Tibial nerve (tissue), 4 donors: ENCODE measurements at regions not wholly inside any gene's neighbourhood (a gene's known extent, or its start where the extent isn't known, plus 50 kb on each side); places are given as distances from the start of the nearest gene placed in this dataset.
A peak's percentile ranks its signal among the peaks of the same experiment; 100 is the strongest.

Experiments used
- DNase-seq, 2 donors: peaks; one replicate each; pipeline ENCODE4 v3.0.0-alpha.2; 2019; ENCODE audit warnings: low spot score in 2 of 2
- H3K27ac ChIP-seq, 4 donors: fragments of 200-600 bp; sonication (generic) in 3 of 4; one replicate each; pipeline ENCODE4 v1.5.1; 2017 to 2019; ENCODE audit warnings: mild to moderate bottlenecking in 1 of 4
- H3K27me3 ChIP-seq, 2 donors: fragments of 200-600 bp; sonication (generic) in 1 of 2; one replicate each; pipeline versions ENCODE4 v1.5.1 to v1.6.0; 2017 to 2019
- H3K36me3 ChIP-seq, 3 donors: fragments of 200-600 bp; sonication (generic); one replicate each; pipeline ENCODE4 v1.5.1; 2018 to 2019
- H3K4me1 ChIP-seq, 4 donors: fragments of 200-600 bp; sonication (generic) in 3 of 4; one replicate each; pipeline ENCODE4 v1.5.1; 2017 to 2019
- H3K4me3 ChIP-seq, 4 donors: fragments of 200-600 bp; sonication (generic) in 3 of 4; one replicate each; pipeline ENCODE4 v1.5.1; 2017 to 2019; ENCODE audit warnings: mild to moderate bottlenecking in 1 of 4, moderate library complexity in 1 of 4
- H3K9me3 ChIP-seq, 4 donors: fragments of 200-600 bp; sonication (generic) in 3 of 4; one replicate each; pipeline ENCODE4 v1.5.1; 2017 to 2019
- CTCF ChIP-seq, 5 experiments: fragments of 200-600 bp in 3 of 5; fragments of 450-650 bp in 2 of 5; sonication (generic) in 3 of 5; IDR thresholded peaks; one replicate each; pipeline ENCODE4 v1.5.1; 2016 to 2019; ENCODE audit warnings: antibody characterized with exemption in 5 of 5, mild to moderate bottlenecking in 3 of 5, moderate library complexity in 2 of 5
- EP300 ChIP-seq, 2 donors: sonication (generic); formaldehyde crosslinking; IDR thresholded peaks; one replicate each; pipeline ENCODE4 v1.6.1; 2017; ENCODE audit warnings: antibody characterized with exemption in 2 of 2, mild to moderate bottlenecking in 1 of 2
- POLR2A ChIP-seq, 2 donors: fragments of 450-650 bp; IDR thresholded peaks; one replicate each; pipeline ENCODE4 v1.6.1; 2017; ENCODE audit warnings: antibody characterized with exemption in 2 of 2, mild to moderate bottlenecking in 2 of 2, moderate library complexity in 2 of 2
- WGBS, 2 donors: methylation state at CpG; one replicate each; pipeline ENCODE4 v1.1.5; 2018; 5-methylcytosine and 5-hydroxymethylcytosine counted together

GRCh38 chr18:10062302-10063300 lies 148.8 kb downstream of the VAPA start:
- Histone ChIP-seq H3K27me3 (no peaks in the 10 kb centered on the region), H3K4me3 (no peak overlapping the region), H3K27ac (peak overlapping the region in 1 of 4 donors; percentile 47), H3K36me3 (no peaks in the 10 kb centered on the region), H3K4me1 (peaks cover 0 to 51% (median 22%) of the 10 kb centered on the region in 4 donors), H3K9me3 (no peaks in the 10 kb centered on the region)
- 74 to 75% methylated on average over 8 of the region's 8 CpGs for WGBS, 2 donors
- DNase-seq = no peak
- TF ChIP-seq EP300 (IDR thresholded peaks at IDR 0.05) = no peak
- no peak for TF ChIP-seq POLR2A (IDR thresholded peaks at IDR 0.05)
- TF ChIP-seq CTCF (IDR thresholded peaks at IDR 0.05) = no peak

GRCh38 chr18:10063489-10063888 lies 149.7 kb downstream of the VAPA start:
- 94 to 96% methylated on average over 8 of the region's 8 CpGs for WGBS, 2 donors
- Histone ChIP-seq H3K36me3 (no peaks in the 10 kb centered on the region), H3K4me1 (peaks cover 0 to 49% (median 14%) of the 10 kb centered on the region in 4 donors), H3K9me3 (no peaks in the 10 kb centered on the region), H3K4me3 (no peak overlapping the region), H3K27me3 (no peaks in the 10 kb centered on the region), H3K27ac (no peak overlapping the region)
- no peak for TF ChIP-seq POLR2A (IDR thresholded peaks at IDR 0.05)
- TF ChIP-seq EP300 (IDR thresholded peaks at IDR 0.05) = no peak
- TF ChIP-seq CTCF (IDR thresholded peaks at IDR 0.05) = no peak
- no peak for DNase-seq

GRCh38 chr18:10064267-10064666 lies 150.5 kb downstream of the VAPA start:
- no peaks in the 10 kb centered on the region for H3K9me3 ChIP-seq
- WGBS, 2 donors = 86 to 96% methylated on average over 3 of the region's 3 CpGs
- TF ChIP-seq EP300 (IDR thresholded peaks at IDR 0.05) (no peak), CTCF (IDR thresholded peaks at IDR 0.05) (no peak), POLR2A (IDR thresholded peaks at IDR 0.05) (no peak)
- H3K4me3 ChIP-seq = no peak overlapping the region
- H3K27ac ChIP-seq = no peak overlapping the region
- H3K27me3 ChIP-seq = no peaks in the 10 kb centered on the region
- H3K4me1 ChIP-seq = peaks cover 0 to 42% (median 9%) of the 10 kb centered on the region in 4 donors
- H3K36me3 ChIP-seq = no peaks in the 10 kb centered on the region
- no peak for DNase-seq

- no peak overlapping the region for H3K4me3 ChIP-seq
- WGBS, 2 donors = 81 to 91% methylated on average over 2 of the region's 2 CpGs
- H3K4me1 ChIP-seq = peaks cover 0 to 31% (median 4%) of the 10 kb centered on the region in 4 donors
- H3K9me3 ChIP-seq = no peaks in the 10 kb centered on the region
- H3K36me3 ChIP-seq = no peaks in the 10 kb centered on the region
- H3K27me3 ChIP-seq = no peaks in the 10 kb centered on the region
- no peak for TF ChIP-seq CTCF (IDR thresholded peaks at IDR 0.05)
- TF ChIP-seq POLR2A (IDR thresholded peaks at IDR 0.05) = no peak
- TF ChIP-seq EP300 (IDR thresholded peaks at IDR 0.05) = no peak
- no peak for DNase-seq
- no peak overlapping the region for H3K27ac ChIP-seq
Observed at GRCh38 chr18:10065296-10065695, 151.5 kb downstream of the VAPA start.
